ENCODE measurements at regions not wholly inside any gene's neighbourhood (a gene's known extent, or its start where the extent isn't known, plus 50 kb on each side); places are given as distances from the start of the nearest gene placed in this dataset.

DNA sequence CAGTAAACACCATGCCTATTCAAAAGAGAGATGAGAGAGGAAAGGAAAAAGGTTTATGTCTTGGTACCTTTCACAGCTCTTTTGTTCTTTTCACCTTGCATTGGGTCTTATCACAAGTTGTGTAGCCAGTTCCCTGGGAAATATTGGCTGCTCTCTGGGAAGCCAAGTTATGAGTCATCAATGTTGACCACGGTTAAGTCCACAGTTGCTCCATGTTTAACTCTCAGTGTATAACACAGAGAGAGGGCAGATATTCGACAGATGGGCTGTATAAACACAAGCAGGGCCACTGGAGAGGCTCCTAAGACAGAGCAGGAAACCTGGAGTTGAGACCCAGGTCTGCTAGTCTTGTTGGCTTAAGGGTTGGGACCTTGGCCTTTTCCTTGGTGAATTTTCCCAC lies 718.6 kb downstream of the QKI start:
- TF ChIP-seq, protein P1, sequence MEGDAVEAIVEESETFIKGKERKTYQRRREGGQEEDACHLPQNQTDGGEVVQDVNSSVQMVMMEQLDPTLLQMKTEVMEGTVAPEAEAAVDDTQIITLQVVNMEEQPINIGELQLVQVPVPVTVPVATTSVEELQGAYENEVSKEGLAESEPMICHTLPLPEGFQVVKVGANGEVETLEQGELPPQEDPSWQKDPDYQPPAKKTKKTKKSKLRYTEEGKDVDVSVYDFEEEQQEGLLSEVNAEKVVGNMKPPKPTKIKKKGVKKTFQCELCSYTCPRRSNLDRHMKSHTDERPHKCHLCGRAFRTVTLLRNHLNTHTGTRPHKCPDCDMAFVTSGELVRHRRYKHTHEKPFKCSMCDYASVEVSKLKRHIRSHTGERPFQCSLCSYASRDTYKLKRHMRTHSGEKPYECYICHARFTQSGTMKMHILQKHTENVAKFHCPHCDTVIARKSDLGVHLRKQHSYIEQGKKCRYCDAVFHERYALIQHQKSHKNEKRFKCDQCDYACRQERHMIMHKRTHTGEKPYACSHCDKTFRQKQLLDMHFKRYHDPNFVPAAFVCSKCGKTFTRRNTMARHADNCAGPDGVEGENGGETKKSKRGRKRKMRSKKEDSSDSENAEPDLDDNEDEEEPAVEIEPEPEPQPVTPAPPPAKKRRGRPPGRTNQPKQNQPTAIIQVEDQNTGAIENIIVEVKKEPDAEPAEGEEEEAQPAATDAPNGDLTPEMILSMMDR (IDR thresholded peaks at IDR 0.05; ENCODE audit: poor library complexity), result no peak
- no peak for TF ChIP-seq EZH2phosphoT487 (IDR thresholded peaks at IDR 0.05; ENCODE audit: low read depth, severe bottlenecking, unreplicated experiment)
